SK-N-MC (cell line): ENCODE measurements at regions not wholly inside any gene's neighbourhood (a gene's known extent, or its start where the extent isn't known, plus 50 kb on each side); places are given as distances from the start of the nearest gene placed in this dataset.
A peak's percentile ranks its signal among the peaks of the same experiment; 100 is the strongest.

ENCODE experiments used
- DNase-seq: peaks from one replicate; pipeline ENCODE4 v3.0.0-alpha.2; 2011; ENCODE audit warnings: low read depth, low spot score
- H3K27ac ChIP-seq: fragments of 200-600 bp; sonication (generic); 2 replicates; pipeline ENCODE4 v1.5.1; 2016; ENCODE audit warnings: mixed run types
- H3K36me3 ChIP-seq: fragments of 200-600 bp; sonication (generic); 2 replicates; pipeline ENCODE4 v1.6.1; 2017; ENCODE audit warnings: antibody characterized with exemption, low read length, mixed read lengths; ENCODE audit not compliant: insufficient read depth
- H3K4me3 ChIP-seq: fragments of 200-600 bp; sonication (generic); 2 replicates; pipeline ENCODE4 v1.5.1; 2016
- H3K9ac ChIP-seq: fragments of 200-600 bp; sonication (generic); 2 replicates; pipeline ENCODE4 v1.8.0; 2017; ENCODE audit warnings: mixed run types, mixed read lengths; ENCODE audit not compliant: insufficient read length
- H3K9me3 ChIP-seq: fragments of 200-600 bp; sonication (generic); 2 replicates; pipeline ENCODE4 v1.6.1; 2017; ENCODE audit warnings: low read depth, mild to moderate bottlenecking, antibody characterized with exemption, low read length, moderate library complexity, mixed read lengths
- EZH2 ChIP-seq: fragments of 200-600 bp; sonication (generic); IDR thresholded peaks from one replicate; pipeline ENCODE4 v1.6.1; 2017; ENCODE audit warnings: antibody characterized with exemption
- FOXP2 ChIP-seq: optimal IDR thresholded peaks from 2 replicates; pipeline ENCODE3; 2011; ENCODE audit warnings: mild to moderate bottlenecking, moderate library complexity; ENCODE audit not compliant: insufficient read depth; ENCODE audit errors: extremely low read length, control extremely low read depth
- POLR2AphosphoS5 ChIP-seq: IDR thresholded peaks from 2 replicates; pipeline ENCODE4 v1.6.1; 2012; ENCODE audit warnings: mild to moderate bottlenecking, low read depth, low read length, borderline replicate concordance

- Histone ChIP-seq H3K27ac (no peak overlapping the region), H3K9me3 (no peaks in the 10 kb centered on the region), H3K4me3 (no peak overlapping the region), H3K9ac (no peak overlapping the region), H3K36me3 (no peaks in the 10 kb centered on the region)
- DNase-seq, result no peak
- no peak for TF ChIP-seq EZH2
- TF ChIP-seq FOXP2, result no peak
- TF ChIP-seq POLR2AphosphoS5, result no peak
Observed at GRCh38 chrX:131801066-131801465, 222.0 kb upstream of the STK26 start.

- no peak overlapping the region for H3K27ac ChIP-seq
- no peaks in the 10 kb centered on the region for H3K9me3 ChIP-seq
- TF ChIP-seq POLR2AphosphoS5, result no peak
- TF ChIP-seq EZH2, result no peak
- TF ChIP-seq FOXP2, result no peak
- no peaks in the 10 kb centered on the region for H3K36me3 ChIP-seq
- H3K9ac ChIP-seq, result no peak overlapping the region
- no peak overlapping the region for H3K4me3 ChIP-seq
- DNase-seq, result no peak
Observed at GRCh38 chrX:131801911-131802310, 221.2 kb upstream of the STK26 start.

- no peak overlapping the region for H3K9ac ChIP-seq
- peak overlapping the region; percentile 49 for H3K4me3 ChIP-seq
- TF ChIP-seq FOXP2 (no peak), POLR2AphosphoS5 (no peak), EZH2 (no peak)
- no peak for DNase-seq
- H3K9me3 ChIP-seq, result no peaks in the 10 kb centered on the region
- no peak overlapping the region for H3K27ac ChIP-seq
- H3K36me3 ChIP-seq, result no peaks in the 10 kb centered on the region
Observed at GRCh38 chrX:131802836-131803626, 220.1 kb upstream of the STK26 start.

- H3K4me3 ChIP-seq, result no peak overlapping the region
- H3K36me3 ChIP-seq, result no peaks in the 10 kb centered on the region
- no peak for TF ChIP-seq EZH2
- TF ChIP-seq POLR2AphosphoS5, result no peak
- no peak for TF ChIP-seq FOXP2
- H3K9me3 ChIP-seq, result no peaks in the 10 kb centered on the region
- no peak overlapping the region for H3K9ac ChIP-seq
- no peak for DNase-seq
- H3K27ac ChIP-seq, result no peak overlapping the region
Observed at GRCh38 chrX:131812847-131813825, 210.0 kb upstream of the STK26 start.

GRCh38 chrX:131816551-131817136 is 206.5 kb upstream of the STK26 start:
- no peak for DNase-seq
- Histone ChIP-seq H3K4me3 (peak overlapping the region; percentile 33; the same call in 1 of the 2 replicates), H3K27ac (no peak overlapping the region), H3K9ac (no peak overlapping the region), H3K9me3 (no peaks in the 10 kb centered on the region), H3K36me3 (no peaks in the 10 kb centered on the region)
- no peak for TF ChIP-seq POLR2AphosphoS5
- TF ChIP-seq EZH2, result no peak

GRCh38 chrX:131818297-131818936 is 204.7 kb upstream of the STK26 start:
- no peak for DNase-seq
- no peak for TF ChIP-seq POLR2AphosphoS5
- no peak for TF ChIP-seq FOXP2
- TF ChIP-seq EZH2, result no peak
- H3K36me3 ChIP-seq, result no peaks in the 10 kb centered on the region

GRCh38 chrX:131821945-131822622 is 201.0 kb upstream of the STK26 start:
- DNase-seq, result peak; percentile 47
- Histone ChIP-seq H3K4me3 (peak overlapping the region; percentile 42; the same call in 1 of the 2 replicates), H3K9me3 (no peaks in the 10 kb centered on the region), H3K27ac (no peak overlapping the region), H3K9ac (no peak overlapping the region), H3K36me3 (no peaks in the 10 kb centered on the region)
- TF ChIP-seq POLR2AphosphoS5 (no peak), EZH2 (no peak), FOXP2 (no peak)

More at GRCh38 chrX:131818297-131818936, 204.7 kb upstream of the STK26 start:
- Histone ChIP-seq H3K27ac (no peak overlapping the region), H3K9ac (no peak overlapping the region), H3K9me3 (no peaks in the 10 kb centered on the region), H3K4me3 (no peak overlapping the region)
